ENCODE measurements at regions not wholly inside any gene's neighbourhood (a gene's known extent, or its start where the extent isn't known, plus 50 kb on each side); places are given as distances from the start of the nearest gene placed in this dataset.
"Not testable (repeated sequence)": the region's sequence is repeated elsewhere in the genome, so short reads cannot be mapped to it uniquely, and the experiment has no call there.

GRCh38 chr5:56763711-56764466 lies 51.5 kb upstream of the MAP3K1 start:
- DNase-seq (ENCODE audit: low read depth in 2 of 2) = no peak

- DNase-seq (ENCODE audit: low read depth in 2 of 2) = no peak
Observed at GRCh38 chr5:56763182-56763581, 52.2 kb upstream of the MAP3K1 start.

GRCh38 chr5:56761151-56761885 lies 54.0 kb upstream of the MAP3K1 start:
- DNase-seq (ENCODE audit: low read depth in 2 of 2) = no peak

GRCh38 chr5:56760723-56761122 lies 54.6 kb upstream of the MAP3K1 start:
- no peak for DNase-seq (ENCODE audit: low read depth in 2 of 2)

- DNase-seq (ENCODE audit: low read depth in 2 of 2) = no peak
Observed at GRCh38 chr5:56759521-56760216, 55.7 kb upstream of the MAP3K1 start.

GRCh38 chr5:56757077-56757476 lies 58.3 kb upstream of the MAP3K1 start:
- no peak for DNase-seq (ENCODE audit: low read depth in 2 of 2)

GRCh38 chr5:56755036-56755555 lies 60.3 kb upstream of the MAP3K1 start:
- DNase-seq (ENCODE audit: low read depth in 2 of 2) = no peak

GRCh38 chr5:56753588-56753987 lies 61.8 kb upstream of the MAP3K1 start:
- DNase-seq (ENCODE audit: low read depth in 2 of 2) = not testable (repeated sequence)

GRCh38 chr5:56751572-56752313 lies 63.6 kb upstream of the MAP3K1 start:
- DNase-seq (ENCODE audit: low read depth in 2 of 2) = no peak

- DNase-seq (ENCODE audit: low read depth in 2 of 2) = no peak
Observed at GRCh38 chr5:56749842-56750241, 65.5 kb upstream of the MAP3K1 start.

- no peak for DNase-seq (ENCODE audit: low read depth in 2 of 2)
Observed at GRCh38 chr5:56746553-56747339, 68.6 kb upstream of the MAP3K1 start.

GRCh38 chr5:56745864-56746263 lies 69.5 kb upstream of the MAP3K1 start:
- DNase-seq (ENCODE audit: low read depth in 2 of 2) = no peak

GRCh38 chr5:56740868-56741267 lies 74.5 kb upstream of the MAP3K1 start:
- DNase-seq (ENCODE audit: low read depth in 2 of 2) = no peak

- no peak for DNase-seq (ENCODE audit: low read depth in 2 of 2)
Observed at GRCh38 chr5:56739990-56740389, 75.4 kb upstream of the MAP3K1 start.

GRCh38 chr5:56737951-56738606 lies 77.3 kb upstream of the MAP3K1 start:
- DNase-seq (ENCODE audit: low read depth in 2 of 2) = no peak

- DNase-seq (ENCODE audit: low read depth in 2 of 2) = no peak
Observed at GRCh38 chr5:56737002-56737621, 78.2 kb upstream of the MAP3K1 start.

GRCh38 chr5:56735849-56736641 lies 79.3 kb upstream of the MAP3K1 start:
- no peak for DNase-seq (ENCODE audit: low read depth in 2 of 2)

GRCh38 chr5:56734091-56734694 lies 81.2 kb upstream of the MAP3K1 start:
- no peak for DNase-seq (ENCODE audit: low read depth in 2 of 2)

GRCh38 chr5:56733580-56733979 lies 81.8 kb upstream of the MAP3K1 start:
- DNase-seq (ENCODE audit: low read depth in 2 of 2) = no peak

Measured in stimulated activated CD8-positive, alpha-beta memory T cell treated with anti-CD3 and anti-CD28 coated beads, Interleukin-2, amount 100 ng/mL, for 1 hour (primary cell).